ENCODE measurements at regions not wholly inside any gene's neighbourhood (a gene's known extent, or its start where the extent isn't known, plus 50 kb on each side); places are given as distances from the start of the nearest gene placed in this dataset.

- in situ Hi-C loops (cut with HindIII; ENCODE audit: low sequenced_read_pairs): no loop called here
- DNase-seq (ENCODE audit: low read depth, low spot score): no peak
Observed at GRCh38 chr2:236875906-236876505, 209.7 kb upstream of the COPS8 start.

DNA sequence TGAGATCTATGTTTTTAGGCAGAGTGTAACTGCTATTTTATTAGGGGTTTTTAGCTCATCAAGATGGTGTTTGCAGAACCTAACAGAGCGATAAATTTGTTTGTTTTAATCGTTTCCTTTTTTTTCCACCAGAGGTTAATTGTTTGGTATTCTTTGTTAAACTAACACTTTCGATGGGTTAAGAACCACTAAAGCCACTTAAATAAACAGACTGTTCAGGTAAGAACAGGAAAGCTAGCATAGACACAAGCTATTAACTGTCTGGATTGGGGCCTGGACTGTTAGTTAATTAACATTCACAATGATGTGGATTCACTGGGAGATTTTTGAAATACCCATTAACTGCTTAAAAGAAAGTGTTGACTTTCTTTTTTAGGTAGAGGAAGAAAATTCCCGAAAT is 209.0 kb upstream of the COPS8 start:
- H3K4me3 ChIP-seq (ENCODE audit: low read depth, low read length): no peak overlapping the region
- no peak for DNase-seq (ENCODE audit: low read depth, low spot score)
- TF ChIP-seq, protein P1, sequence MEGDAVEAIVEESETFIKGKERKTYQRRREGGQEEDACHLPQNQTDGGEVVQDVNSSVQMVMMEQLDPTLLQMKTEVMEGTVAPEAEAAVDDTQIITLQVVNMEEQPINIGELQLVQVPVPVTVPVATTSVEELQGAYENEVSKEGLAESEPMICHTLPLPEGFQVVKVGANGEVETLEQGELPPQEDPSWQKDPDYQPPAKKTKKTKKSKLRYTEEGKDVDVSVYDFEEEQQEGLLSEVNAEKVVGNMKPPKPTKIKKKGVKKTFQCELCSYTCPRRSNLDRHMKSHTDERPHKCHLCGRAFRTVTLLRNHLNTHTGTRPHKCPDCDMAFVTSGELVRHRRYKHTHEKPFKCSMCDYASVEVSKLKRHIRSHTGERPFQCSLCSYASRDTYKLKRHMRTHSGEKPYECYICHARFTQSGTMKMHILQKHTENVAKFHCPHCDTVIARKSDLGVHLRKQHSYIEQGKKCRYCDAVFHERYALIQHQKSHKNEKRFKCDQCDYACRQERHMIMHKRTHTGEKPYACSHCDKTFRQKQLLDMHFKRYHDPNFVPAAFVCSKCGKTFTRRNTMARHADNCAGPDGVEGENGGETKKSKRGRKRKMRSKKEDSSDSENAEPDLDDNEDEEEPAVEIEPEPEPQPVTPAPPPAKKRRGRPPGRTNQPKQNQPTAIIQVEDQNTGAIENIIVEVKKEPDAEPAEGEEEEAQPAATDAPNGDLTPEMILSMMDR (IDR thresholded peaks at IDR 0.05; ENCODE audit: low read depth, low read length): no peak
- in situ Hi-C loops (cut with HindIII; ENCODE audit: low sequenced_read_pairs): no loop called here

More at GRCh38 chr2:236875906-236876505, 209.7 kb upstream of the COPS8 start:
- TF ChIP-seq, protein P1 (IDR thresholded peaks at IDR 0.05; ENCODE audit: low read depth, low read length): no peak
- no peak overlapping the region for H3K4me3 ChIP-seq (ENCODE audit: low read depth, low read length)

- TF ChIP-seq, protein P1 (IDR thresholded peaks at IDR 0.05; ENCODE audit: low read depth, low read length): no peak
- DNase-seq (ENCODE audit: low read depth, low spot score): no peak
- no peak overlapping the region for H3K4me3 ChIP-seq (ENCODE audit: low read depth, low read length)
- in situ Hi-C loops (cut with HindIII; ENCODE audit: low sequenced_read_pairs): no loop called here
Observed at GRCh38 chr2:236877972-236878371, 207.7 kb upstream of the COPS8 start.

DNA sequence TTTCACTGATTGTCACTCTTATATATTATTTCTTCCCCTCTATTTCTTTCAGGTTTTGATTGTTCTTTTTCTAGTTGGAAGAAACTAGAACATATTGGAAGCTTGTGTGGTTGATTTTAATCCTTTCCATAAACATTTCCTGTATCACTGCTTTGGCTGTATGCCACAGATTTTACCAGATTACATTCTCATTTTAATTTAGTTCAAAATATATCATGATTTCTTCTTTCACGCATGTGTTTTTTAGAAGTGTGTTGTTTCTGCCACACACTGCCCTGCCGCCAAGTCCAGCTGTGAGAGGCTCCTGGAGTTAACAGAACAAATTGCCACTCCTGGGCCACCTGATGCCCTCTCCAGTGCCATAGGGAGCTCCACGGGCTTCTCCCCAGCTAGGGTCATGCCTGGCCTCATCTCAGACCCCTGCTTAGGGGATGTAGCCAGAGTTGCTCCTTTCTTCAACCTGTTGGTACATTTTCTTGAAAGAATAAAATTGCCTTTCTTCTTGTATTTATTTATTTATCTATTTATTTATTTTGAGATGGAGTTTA is 206.2 kb upstream of the COPS8 start:
- no peak for DNase-seq (ENCODE audit: low read depth, low spot score)
- in situ Hi-C loops (cut with HindIII; ENCODE audit: low sequenced_read_pairs): no loop called here
- H3K4me3 ChIP-seq (ENCODE audit: low read depth, low read length): no peak overlapping the region
- TF ChIP-seq, protein P1 (IDR thresholded peaks at IDR 0.05; ENCODE audit: low read depth, low read length): no peak

DNA sequence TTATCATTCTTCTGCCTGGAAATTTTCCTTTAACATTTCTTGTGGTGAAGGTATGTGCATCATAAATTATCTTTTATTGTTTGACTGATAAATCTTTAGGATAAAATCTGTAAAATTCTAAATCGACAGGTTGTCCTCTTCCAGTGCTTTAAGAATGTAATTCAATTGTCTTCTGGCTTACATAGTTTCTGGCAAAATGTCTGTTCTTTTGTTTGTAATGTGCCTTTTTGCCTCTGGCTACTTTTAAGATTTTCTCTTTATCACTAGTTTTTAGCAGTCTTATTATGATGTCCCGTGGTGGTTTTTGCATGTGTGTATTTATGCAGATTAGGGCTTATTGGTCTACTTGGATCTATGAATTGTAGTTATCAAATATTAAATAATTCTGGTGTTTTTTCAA is 203.6 kb upstream of the COPS8 start:
- H3K4me3 ChIP-seq (ENCODE audit: low read depth, low read length): no peak overlapping the region
- in situ Hi-C loops (cut with HindIII; ENCODE audit: low sequenced_read_pairs): no loop called here
- DNase-seq (ENCODE audit: low read depth, low spot score): peak; percentile 3
- TF ChIP-seq, protein P1 (IDR thresholded peaks at IDR 0.05; ENCODE audit: low read depth, low read length): no peak

- DNase-seq (ENCODE audit: low read depth, low spot score): no peak
- H3K4me3 ChIP-seq (ENCODE audit: low read depth, low read length): no peak overlapping the region
- in situ Hi-C loops (cut with HindIII; ENCODE audit: low sequenced_read_pairs): no loop called here
- TF ChIP-seq, protein P1 (IDR thresholded peaks at IDR 0.05; ENCODE audit: low read depth, low read length): no peak
Observed at GRCh38 chr2:236882930-236883329, 202.8 kb upstream of the COPS8 start.

Data from astrocyte of the spinal cord (primary cell).